Skeletal muscle cell (primary cell): ENCODE measurements at regions not wholly inside any gene's neighbourhood (a gene's known extent, or its start where the extent isn't known, plus 50 kb on each side); places are given as distances from the start of the nearest gene placed in this dataset.
A peak's percentile ranks its signal among the peaks of the same experiment; 100 is the strongest.

Source experiments
- DNase-seq: peaks from one replicate; pipeline ENCODE4 v3.0.0-alpha.2; 2010; ENCODE audit warnings: low read depth
- H3K4me3 ChIP-seq: 2 replicates; pipeline ENCODE4 v1.5.1; 2011; ENCODE audit warnings: low read depth, mild to moderate bottlenecking, control low read depth, low read length, moderate library complexity

DNA sequence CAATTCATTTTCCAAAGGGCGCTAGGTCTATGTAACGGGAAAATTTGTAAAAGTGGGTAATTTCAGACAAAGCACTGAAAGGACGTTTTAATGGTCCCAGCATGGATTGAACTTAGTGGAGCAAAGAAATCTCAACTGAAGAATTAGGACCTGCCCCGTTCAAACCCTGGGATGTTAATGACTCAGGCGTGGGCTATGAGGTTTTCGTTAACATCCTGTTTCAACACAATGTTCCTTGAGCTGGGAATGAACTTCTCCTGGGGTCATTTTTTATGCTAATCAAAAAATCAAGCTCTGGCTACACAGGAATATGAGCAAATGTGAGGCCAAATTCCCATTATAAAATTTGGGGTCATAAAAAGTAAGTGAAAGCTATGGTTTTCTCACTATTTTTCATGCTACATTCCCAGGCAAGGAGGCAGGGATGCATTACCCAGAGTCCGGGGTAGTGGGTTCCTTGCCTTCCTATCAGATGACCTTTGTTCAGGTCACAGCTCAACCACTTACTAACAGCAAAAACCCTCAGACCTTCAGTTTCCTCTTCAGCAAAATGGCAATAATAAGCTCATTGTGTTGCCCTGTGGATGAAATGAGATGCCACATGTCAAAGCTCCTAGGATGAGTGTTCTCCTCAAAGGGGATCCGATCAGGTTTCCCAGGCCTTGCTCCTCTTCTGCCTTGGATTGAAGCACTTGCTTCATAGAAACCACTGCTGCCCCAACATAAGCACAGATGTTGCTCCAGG, 271.4 kb downstream of the ARRDC4 start:
- peak; percentile 13 for DNase-seq

GRCh38 chr15:98232761-98233160, 272.3 kb downstream of the ARRDC4 start:
- DNase-seq, result no peak
- no peak overlapping the region for H3K4me3 ChIP-seq

More for the DNA sequence above, 271.4 kb downstream of the ARRDC4 start:
- no peak overlapping the region for H3K4me3 ChIP-seq

- DNase-seq, result no peak
- no peak overlapping the region for H3K4me3 ChIP-seq
These were observed 273.4 kb downstream of the ARRDC4 start for GRCh38 chr15:98233873-98234272.

- no peak overlapping the region for H3K4me3 ChIP-seq
- DNase-seq, result no peak
These were observed 279.8 kb downstream of the ARRDC4 start for GRCh38 chr15:98240303-98240702.

DNA sequence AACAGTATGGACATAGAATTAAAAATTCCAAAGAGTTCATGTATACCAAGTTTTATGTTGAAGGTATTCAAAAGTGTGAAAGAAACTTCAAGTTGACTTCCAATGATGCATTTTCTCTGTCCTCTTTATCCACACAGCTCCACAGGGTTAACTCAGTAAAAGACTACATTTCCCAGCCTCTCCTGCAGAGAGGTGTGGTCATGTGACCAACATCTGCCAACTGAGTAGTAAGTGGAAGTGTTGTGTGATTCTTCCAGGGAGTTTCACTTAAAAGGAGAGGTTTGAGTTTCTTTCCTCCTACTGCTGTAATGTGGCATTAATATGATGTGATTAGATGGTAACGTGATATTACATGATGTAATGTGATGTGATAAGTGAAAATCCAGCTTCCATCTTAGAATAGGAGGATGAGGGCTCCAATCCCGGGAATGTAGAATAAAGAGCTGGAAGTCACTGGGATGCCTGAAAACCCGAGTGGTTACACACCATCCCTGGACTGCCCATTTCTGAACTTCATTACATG, 280.6 kb downstream of the ARRDC4 start:
- no peak for DNase-seq
- H3K4me3 ChIP-seq, result no peak overlapping the region

- H3K4me3 ChIP-seq, result no peak overlapping the region
These were observed 296.8 kb downstream of the ARRDC4 start for GRCh38 chr15:98257290-98257689.

GRCh38 chr15:98263787-98264186, 303.3 kb downstream of the ARRDC4 start:
- no peak for DNase-seq
- no peak overlapping the region for H3K4me3 ChIP-seq

More at GRCh38 chr15:98257290-98257689, 296.8 kb downstream of the ARRDC4 start:
- no peak for DNase-seq

- no peak for DNase-seq
- H3K4me3 ChIP-seq, result no peak overlapping the region
These were observed 305.8 kb downstream of the ARRDC4 start for GRCh38 chr15:98266295-98266694.

DNA sequence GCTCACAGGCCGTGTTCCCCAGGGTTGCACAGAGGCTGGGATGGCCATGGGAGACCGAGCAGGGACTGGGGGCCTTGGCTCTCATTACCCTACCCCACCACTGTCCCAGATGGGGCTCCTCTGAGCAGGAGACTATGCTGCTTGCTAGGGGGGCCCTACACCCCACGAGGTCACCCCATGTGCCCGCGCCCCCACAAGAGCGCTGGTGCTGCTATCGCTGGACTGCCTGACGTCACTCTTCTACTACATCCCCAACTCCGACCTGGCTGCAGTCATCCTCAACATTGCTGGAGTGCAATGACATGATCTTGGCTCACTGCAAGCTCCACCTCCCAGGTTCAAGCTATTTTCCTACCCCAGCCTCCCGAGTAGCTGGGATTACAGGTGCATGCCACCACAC, 307.7 kb downstream of the ARRDC4 start:
- no peak overlapping the region for H3K4me3 ChIP-seq
- DNase-seq, result no peak

- H3K4me3 ChIP-seq, result no peak overlapping the region
- DNase-seq, result no peak
These were observed 312.1 kb downstream of the ARRDC4 start for GRCh38 chr15:98272625-98273024.

DNA sequence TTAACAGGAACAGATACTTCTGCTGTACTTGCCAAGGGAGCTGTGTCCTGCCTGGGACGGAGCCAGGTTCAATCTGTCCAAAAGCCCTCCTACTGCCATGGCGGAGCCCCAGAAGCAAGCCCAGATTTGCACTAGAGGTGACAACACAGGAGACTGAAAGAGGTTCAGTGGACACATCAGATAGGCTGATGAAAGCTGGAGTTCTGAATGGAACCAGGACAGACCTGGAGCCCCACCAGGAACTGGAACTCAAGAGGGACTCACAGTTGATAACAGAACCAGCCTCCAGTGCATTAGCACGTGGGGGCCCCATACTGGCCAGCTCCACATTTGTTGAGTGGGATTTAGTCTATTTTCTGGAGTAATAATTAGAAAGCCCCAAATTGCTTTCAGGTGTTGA, 315.5 kb downstream of the ARRDC4 start:
- H3K4me3 ChIP-seq, result no peak overlapping the region
- no peak for DNase-seq

- H3K4me3 ChIP-seq, result no peak overlapping the region
- DNase-seq, result no peak
These were observed 317.1 kb downstream of the ARRDC4 start for GRCh38 chr15:98277602-98278001.

DNA sequence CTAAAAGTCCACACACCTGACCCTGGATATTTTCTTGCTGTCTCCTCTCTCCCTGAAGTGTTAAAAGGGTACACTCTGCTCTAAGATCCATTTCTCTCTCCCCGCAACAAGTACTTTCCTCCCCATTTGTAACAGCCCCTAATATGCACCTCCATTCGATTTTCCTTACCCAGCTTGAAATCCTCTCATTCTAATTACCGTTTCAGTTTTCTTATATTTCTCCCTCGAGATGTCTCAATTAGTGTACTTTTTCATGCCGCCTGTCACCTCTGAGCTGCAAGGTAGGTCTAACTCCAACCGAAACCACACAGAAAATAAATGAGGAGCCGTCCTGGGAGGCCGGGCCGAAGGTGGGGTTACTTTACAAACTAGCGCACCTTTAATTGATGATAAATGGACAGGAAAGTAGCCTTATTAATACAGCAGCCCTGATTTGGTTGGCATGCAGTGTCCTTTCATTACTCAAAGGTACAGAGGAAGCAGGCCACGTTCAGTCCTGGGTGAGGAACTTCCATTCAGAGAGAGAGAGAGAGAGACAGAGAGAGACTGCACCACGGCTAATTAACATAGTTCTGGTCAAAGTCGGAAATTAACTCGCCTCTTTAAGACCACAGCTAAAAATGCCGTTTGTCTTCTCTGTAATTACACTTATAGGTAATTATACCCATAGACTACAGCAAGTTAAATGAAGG, 319.9 kb downstream of the ARRDC4 start:
- H3K4me3 ChIP-seq, result no peak overlapping the region
- no peak for DNase-seq

GRCh38 chr15:98281130-98281529, 320.6 kb downstream of the ARRDC4 start:
- no peak for DNase-seq
- no peak overlapping the region for H3K4me3 ChIP-seq

DNA sequence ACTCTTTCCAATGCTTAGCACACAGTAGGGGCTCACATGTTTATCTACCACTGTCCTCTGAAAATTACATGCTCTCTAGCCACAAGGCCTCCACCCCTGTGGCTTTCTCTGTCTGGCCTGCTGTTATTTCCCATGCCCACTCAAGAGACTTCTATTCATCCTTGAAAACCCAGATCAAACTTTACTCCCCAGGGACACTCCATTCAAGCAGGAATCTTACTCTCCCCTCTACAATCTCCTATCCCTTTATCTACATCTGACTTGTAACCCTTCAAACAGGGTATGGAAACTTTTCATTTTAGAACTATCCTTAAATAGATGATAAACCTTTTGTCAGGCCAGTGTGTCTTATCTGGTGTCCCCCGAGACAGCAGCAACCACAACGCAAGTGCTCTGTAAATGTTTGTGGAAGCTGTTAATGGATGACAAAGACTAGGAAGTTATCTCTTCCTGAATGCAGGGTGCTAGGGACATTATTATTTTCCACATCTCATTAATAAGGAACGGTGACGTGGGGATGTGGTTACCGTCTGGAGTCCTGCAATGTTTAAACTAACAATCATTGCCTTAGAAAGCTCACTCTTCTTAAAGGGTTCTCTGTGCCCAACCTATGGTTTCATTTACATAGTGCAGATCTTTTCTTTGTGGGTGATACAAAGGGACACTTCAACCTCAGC, 322.3 kb downstream of the ARRDC4 start:
- no peak overlapping the region for H3K4me3 ChIP-seq
- no peak for DNase-seq

DNA sequence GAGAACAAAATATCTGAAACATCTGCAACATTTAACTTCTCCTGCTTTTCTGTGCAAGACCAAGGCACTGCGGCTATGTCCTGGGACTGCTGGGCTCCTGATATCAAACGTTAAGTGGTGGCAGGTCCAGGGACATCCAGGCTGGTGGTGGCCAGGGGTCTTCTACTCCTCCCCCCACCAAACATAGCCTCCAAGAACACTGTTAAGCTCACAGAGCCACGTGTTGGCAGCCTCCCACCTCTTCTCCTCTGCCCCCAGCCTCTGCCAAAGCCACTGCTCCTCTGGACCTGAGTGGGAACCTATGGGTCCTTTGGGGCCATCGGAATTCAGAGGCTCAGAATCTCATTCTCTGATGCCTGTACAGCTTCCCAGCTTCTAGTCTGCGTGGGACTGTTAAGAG, 325.7 kb downstream of the ARRDC4 start:
- no peak for DNase-seq
- H3K4me3 ChIP-seq, result no peak overlapping the region

DNA sequence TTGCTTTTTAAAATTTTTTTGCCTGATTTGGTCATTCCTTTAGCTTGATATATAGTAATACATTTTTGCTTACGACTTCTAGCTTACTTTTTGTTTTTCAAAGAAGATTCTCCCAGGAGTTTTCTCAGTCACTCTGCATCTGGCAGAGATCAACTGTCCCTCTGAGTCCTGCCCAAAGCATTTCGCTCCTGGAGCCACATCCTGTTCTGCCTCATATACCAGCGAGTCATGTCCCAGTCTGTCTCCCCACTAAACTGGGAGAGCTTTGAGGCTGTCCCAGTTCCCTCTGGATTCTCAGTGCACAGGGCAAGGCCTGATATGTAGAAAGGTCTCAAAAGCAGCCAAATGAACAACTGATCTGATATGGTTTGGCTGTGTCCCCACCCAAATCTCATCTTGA, 326.3 kb downstream of the ARRDC4 start:
- H3K4me3 ChIP-seq, result no peak overlapping the region
- DNase-seq, result no peak

GRCh38 chr15:98288091-98288590, 327.6 kb downstream of the ARRDC4 start:
- no peak overlapping the region for H3K4me3 ChIP-seq
- no peak for DNase-seq

DNA sequence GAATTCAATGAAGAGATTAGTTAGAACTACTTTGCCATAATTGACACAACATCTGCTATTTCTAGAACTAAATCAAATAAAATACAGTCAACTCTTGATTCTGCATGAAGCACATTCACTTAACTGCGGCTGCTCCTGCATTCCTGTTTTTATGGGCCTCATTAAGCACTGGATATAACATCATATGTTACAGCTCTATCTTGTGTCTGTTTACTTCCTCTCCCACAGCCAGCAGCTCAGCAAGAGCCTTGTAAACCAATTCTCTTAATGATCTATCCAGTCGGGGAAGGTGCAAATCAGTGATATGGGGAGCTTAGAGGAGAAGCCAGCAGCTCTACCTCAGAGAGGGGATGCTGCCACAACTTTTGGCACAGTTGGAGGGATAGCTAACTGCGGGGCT, 329.2 kb downstream of the ARRDC4 start:
- no peak for DNase-seq
- H3K4me3 ChIP-seq, result no peak overlapping the region
